ENCODE measurements at regions not wholly inside any gene's neighbourhood (a gene's known extent, or its start where the extent isn't known, plus 50 kb on each side); places are given as distances from the start of the nearest gene placed in this dataset.

GRCh38 chr18:40921845-40922629, 1033.0 kb upstream of the PIK3C3 start:
- Histone ChIP-seq H3K9me3 (ENCODE audit: low read length) (no peaks in the 10 kb centered on the region), H3K36me3 (ENCODE audit: insufficient read depth, low read length) (no peaks in the 10 kb centered on the region), H3K4me2 (ENCODE audit: low read length) (no peak overlapping the region), H4K20me1 (ENCODE audit: insufficient read depth, low read length) (no peaks in the 10 kb centered on the region), H3K4me1 (ENCODE audit: insufficient read depth, low read length, poor library complexity, severe bottlenecking) (no peaks in the 10 kb centered on the region), H3K27ac (ENCODE audit: low read depth, low read length, poor library complexity, severe bottlenecking) (no peak overlapping the region), H3K9me2 (ENCODE audit: insufficient read depth, low read length) (no peaks in the 10 kb centered on the region), H2AFZ (ENCODE audit: low read length) (no peak overlapping the region), H3K79me2 (ENCODE audit: insufficient read depth, low read depth, low read length) (no peaks in the 10 kb centered on the region), H3K4me3 (ENCODE audit: low read depth, low read length, poor library complexity, severe bottlenecking) (no peak overlapping the region)
- TF ChIP-seq CTCF (conservative IDR thresholded peaks at IDR 0.05; ENCODE audit: low read length) (no peak), EZH2phosphoT487 (IDR thresholded peaks at IDR 0.05; ENCODE audit: borderline replicate concordance, low read depth, low read length) (no peak)
- no peak for DNase-seq (ENCODE audit: low spot score)
- CTCF ChIA-PET (ENCODE audit: unreplicated experiment) = no interaction called here
- POLR2A ChIA-PET = no interaction called here
- BruUV-seq (replicated peaks) = no TSS peak
- intact Hi-C loops (cut with micrococcal nuclease; ENCODE audit: unreplicated experiment) = no loop called here

- H2AFZ ChIP-seq (ENCODE audit: low read length) = no peak overlapping the region
- no TSS peak for BruUV-seq (replicated peaks)
- no peaks in the 10 kb centered on the region for H3K36me3 ChIP-seq (ENCODE audit: insufficient read depth, low read length)
- H3K9me2 ChIP-seq (ENCODE audit: insufficient read depth, low read length) = no peaks in the 10 kb centered on the region
- H3K9me3 ChIP-seq (ENCODE audit: low read length) = no peaks in the 10 kb centered on the region
- H3K4me1 ChIP-seq (ENCODE audit: insufficient read depth, low read length, poor library complexity, severe bottlenecking) = no peaks in the 10 kb centered on the region
- H3K79me2 ChIP-seq (ENCODE audit: insufficient read depth, low read depth, low read length) = no peaks in the 10 kb centered on the region
- ChIA-PET POLR2A (no interaction called here), CTCF (ENCODE audit: unreplicated experiment) (no interaction called here)
- no peak overlapping the region for H3K4me2 ChIP-seq (ENCODE audit: low read length)
- intact Hi-C loops (cut with micrococcal nuclease; ENCODE audit: unreplicated experiment) = no loop called here
- no peak for DNase-seq (ENCODE audit: low spot score)
- H4K20me1 ChIP-seq (ENCODE audit: insufficient read depth, low read length) = no peaks in the 10 kb centered on the region
- H3K27ac ChIP-seq (ENCODE audit: low read depth, low read length, poor library complexity, severe bottlenecking) = no peak overlapping the region
- no peak for TF ChIP-seq CTCF (conservative IDR thresholded peaks at IDR 0.05; ENCODE audit: low read length)
- no peak for TF ChIP-seq EZH2phosphoT487 (IDR thresholded peaks at IDR 0.05; ENCODE audit: borderline replicate concordance, low read depth, low read length)
- H3K4me3 ChIP-seq (ENCODE audit: low read depth, low read length, poor library complexity, severe bottlenecking) = no peak overlapping the region
Measured at GRCh38 chr18:40917056-40917455, 1038.0 kb upstream of the PIK3C3 start.

GRCh38 chr18:40915724-40916123, 1039.3 kb upstream of the PIK3C3 start:
- H2AFZ ChIP-seq (ENCODE audit: low read length) = no peak overlapping the region
- TF ChIP-seq EZH2phosphoT487 (IDR thresholded peaks at IDR 0.05; ENCODE audit: borderline replicate concordance, low read depth, low read length) (no peak), CTCF (conservative IDR thresholded peaks at IDR 0.05; ENCODE audit: low read length) (no peak)
- H3K4me3 ChIP-seq (ENCODE audit: low read depth, low read length, poor library complexity, severe bottlenecking) = no peak overlapping the region
- no peak overlapping the region for H3K4me2 ChIP-seq (ENCODE audit: low read length)
- H3K79me2 ChIP-seq (ENCODE audit: insufficient read depth, low read depth, low read length) = no peaks in the 10 kb centered on the region
- CTCF ChIA-PET (ENCODE audit: unreplicated experiment) = no interaction called here
- no peaks in the 10 kb centered on the region for H3K36me3 ChIP-seq (ENCODE audit: insufficient read depth, low read length)
- no peaks in the 10 kb centered on the region for H3K4me1 ChIP-seq (ENCODE audit: insufficient read depth, low read length, poor library complexity, severe bottlenecking)
- no peak for DNase-seq (ENCODE audit: low spot score)
- intact Hi-C loops (cut with micrococcal nuclease; ENCODE audit: unreplicated experiment) = no loop called here
- no peaks in the 10 kb centered on the region for H3K9me2 ChIP-seq (ENCODE audit: insufficient read depth, low read length)
- POLR2A ChIA-PET = no interaction called here
- H3K9me3 ChIP-seq (ENCODE audit: low read length) = no peaks in the 10 kb centered on the region
- no TSS peak for BruUV-seq (replicated peaks)
- H3K27ac ChIP-seq (ENCODE audit: low read depth, low read length, poor library complexity, severe bottlenecking) = no peak overlapping the region
- no peaks in the 10 kb centered on the region for H4K20me1 ChIP-seq (ENCODE audit: insufficient read depth, low read length)
